Muscle layer of colon (tissue), 2 donors: ENCODE measurements at regions not wholly inside any gene's neighbourhood (a gene's known extent, or its start where the extent isn't known, plus 50 kb on each side); places are given as distances from the start of the nearest gene placed in this dataset.
"Not testable (repeated sequence)": the region's sequence is repeated elsewhere in the genome, so short reads cannot be mapped to it uniquely, and the experiment has no call there.

Experiments
- H3K27ac ChIP-seq: one replicate; pipeline ENCODE4 v1.7.0; 2013; ENCODE audit warnings: low read depth, mild to moderate bottlenecking, low read length, moderate library complexity
- H3K27me3 ChIP-seq, 2 donors: one replicate each; pipeline ENCODE4 v1.7.0; 2013; ENCODE audit warnings: low read length in 2 of 2, mild to moderate bottlenecking in 2 of 2; ENCODE audit not compliant: insufficient read depth in 2 of 2, control insufficient read depth in 1 of 2
- H3K36me3 ChIP-seq: one replicate; pipeline ENCODE4 v1.7.0; 2013; ENCODE audit warnings: mild to moderate bottlenecking, low read length; ENCODE audit not compliant: insufficient read depth
- H3K4me1 ChIP-seq: one replicate; pipeline ENCODE4 v1.7.0; 2013; ENCODE audit warnings: mild to moderate bottlenecking, low read length; ENCODE audit not compliant: insufficient read depth
- H3K4me3 ChIP-seq, 2 donors: one replicate each; pipeline ENCODE4 v1.7.0; 2013; ENCODE audit warnings: low read length in 2 of 2, low read depth in 1 of 2, mild to moderate bottlenecking in 1 of 2, moderate library complexity in 1 of 2
- H3K9ac ChIP-seq: one replicate; pipeline ENCODE4 v1.7.0; 2013; ENCODE audit warnings: low read length
- H3K9me3 ChIP-seq: one replicate; pipeline ENCODE4 v1.7.0; 2013; ENCODE audit warnings: mild to moderate bottlenecking, low read length
- donor health status: abdominal sarcoma.
- donor health status: Adenocarcinoma of cecum.

DNA sequence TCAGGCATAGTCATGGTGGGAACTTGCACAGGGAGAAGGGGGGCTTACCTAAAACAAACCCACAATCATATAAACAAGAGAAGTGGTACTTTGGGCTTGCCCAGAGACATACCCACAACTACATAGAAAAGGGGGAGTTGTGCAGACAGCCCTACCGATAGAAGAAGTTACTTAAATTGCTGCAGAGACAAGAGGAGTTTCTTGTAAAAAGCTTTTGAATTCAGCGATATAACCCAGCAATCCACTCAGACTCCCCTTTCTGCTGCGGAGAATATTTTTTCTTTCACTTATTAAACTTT, 164.0 kb upstream of the ETV3 start:
- Histone ChIP-seq H3K4me1 (no peaks in the 10 kb centered on the region), H3K9me3 (no peaks in the 10 kb centered on the region), H3K9ac (no peak overlapping the region), H3K27me3 (no peaks in the 10 kb centered on the region), H3K4me3 (no peak overlapping the region), H3K36me3 (no peaks in the 10 kb centered on the region), H3K27ac (no peak overlapping the region)

DNA sequence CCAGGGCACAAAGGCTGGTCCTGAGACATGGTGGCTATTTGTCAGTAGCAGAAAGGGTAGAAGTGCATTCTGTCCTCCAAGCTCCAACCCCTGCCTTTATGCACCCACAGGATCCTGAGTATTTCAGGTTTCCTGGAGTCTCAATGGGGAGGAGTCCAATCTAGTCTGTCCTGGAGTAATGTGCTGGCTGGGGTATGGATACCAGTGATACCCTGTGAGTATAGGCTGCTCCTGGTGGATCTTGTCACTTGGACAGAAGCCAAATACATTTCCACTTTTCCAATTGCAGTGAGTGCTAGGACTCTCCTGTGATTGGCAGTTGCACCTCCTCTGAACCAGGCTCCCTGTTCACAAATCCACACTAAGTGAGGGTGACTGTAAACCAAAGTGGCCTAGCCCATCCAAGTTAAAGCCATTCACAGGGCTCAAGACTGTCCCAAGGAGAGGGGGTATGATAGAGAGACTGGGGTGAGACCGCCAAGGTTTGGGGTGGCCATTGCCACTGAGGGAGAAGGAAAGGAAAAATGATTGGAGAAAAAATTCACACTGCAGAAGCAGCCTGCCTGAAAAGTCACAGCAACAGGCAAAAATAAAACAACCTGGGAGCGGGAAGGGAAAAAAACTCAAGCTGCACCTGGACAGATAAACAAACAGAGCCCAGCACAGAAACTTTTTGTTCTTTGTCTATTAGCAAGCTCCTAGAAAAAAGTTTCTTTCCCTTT, 163.4 kb upstream of the ETV3 start:
- no peak overlapping the region for H3K9ac ChIP-seq
- no peak overlapping the region for H3K27ac ChIP-seq
- H3K4me1 ChIP-seq = no peaks in the 10 kb centered on the region
- H3K9me3 ChIP-seq = no peaks in the 10 kb centered on the region
- no peak overlapping the region for H3K4me3 ChIP-seq
- H3K27me3 ChIP-seq = no peaks in the 10 kb centered on the region
- H3K36me3 ChIP-seq = no peaks in the 10 kb centered on the region

DNA sequence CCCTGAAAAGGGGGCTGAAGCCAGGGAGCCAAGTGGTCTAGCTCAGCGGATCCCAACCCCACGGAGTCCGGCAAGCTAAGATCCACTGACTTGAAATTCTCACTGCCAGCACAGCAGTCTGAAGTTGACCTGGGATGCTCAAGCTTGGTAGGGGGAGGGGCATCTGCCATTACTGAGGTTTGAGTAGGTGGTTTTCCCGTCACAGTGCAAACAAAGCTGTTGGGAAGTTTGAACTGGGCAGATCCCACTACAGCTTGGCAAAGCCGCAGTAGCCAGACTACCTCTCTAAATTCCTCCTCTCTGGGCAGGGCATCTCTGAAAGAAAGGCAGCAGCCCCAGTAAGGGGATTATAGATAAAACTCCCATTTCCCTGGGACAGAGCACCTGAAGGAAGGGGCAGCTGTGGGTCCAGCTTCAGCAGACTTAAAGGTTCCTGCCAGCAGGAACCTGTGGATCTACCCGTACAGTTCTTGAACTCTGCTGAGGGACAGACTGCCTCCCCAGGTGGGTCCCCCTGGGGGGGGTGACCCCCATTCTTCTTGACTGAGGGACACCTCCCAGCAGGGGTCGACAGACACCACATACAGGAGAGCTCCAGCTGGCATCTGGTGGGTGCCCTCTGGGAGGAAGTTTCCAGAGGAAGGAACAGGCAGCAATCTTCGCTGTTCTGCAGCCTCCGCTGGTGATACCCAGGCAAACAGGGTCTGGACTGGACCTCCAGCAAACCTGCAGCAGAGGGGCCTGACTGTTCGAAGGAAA, 156.4 kb upstream of the ETV3 start:
- H3K27me3 ChIP-seq, H3K9ac ChIP-seq, H3K36me3 ChIP-seq, H3K4me1 ChIP-seq, H3K4me3 ChIP-seq, H3K27ac ChIP-seq, H3K9me3 ChIP-seq: not testable (repeated sequence)

GRCh38 chr1:157292809-157293564, 154.8 kb upstream of the ETV3 start:
- Histone ChIP-seq H3K9me3 (no peaks in the 10 kb centered on the region), H3K27ac (no peak overlapping the region), H3K4me3 (no peak overlapping the region), H3K27me3 (no peaks in the 10 kb centered on the region), H3K9ac (no peak overlapping the region), H3K4me1 (no peaks in the 10 kb centered on the region), H3K36me3 (no peaks in the 10 kb centered on the region)

DNA sequence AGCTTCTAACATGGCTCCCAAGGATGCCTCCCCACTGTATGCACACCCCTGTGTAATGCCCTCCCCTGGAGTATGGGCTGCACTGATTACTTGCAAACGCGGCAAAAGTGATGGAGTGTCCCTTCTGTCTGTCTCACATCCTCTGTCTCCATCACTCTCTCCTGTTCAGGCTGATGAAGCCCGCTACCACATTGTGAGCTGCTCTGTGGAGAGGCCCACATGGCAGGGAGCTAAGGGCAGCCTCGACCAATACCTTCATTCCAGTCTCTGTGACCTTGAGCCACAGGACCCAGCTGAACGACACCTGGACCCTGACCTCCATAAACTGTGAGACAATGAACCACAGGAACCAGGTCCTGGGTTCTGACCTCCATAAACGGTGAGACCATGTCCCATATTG, 154.1 kb upstream of the ETV3 start:
- Histone ChIP-seq H3K9me3 (no peaks in the 10 kb centered on the region), H3K27ac (no peak overlapping the region), H3K9ac (no peak overlapping the region), H3K27me3 (no peaks in the 10 kb centered on the region), H3K4me3 (no peak overlapping the region), H3K4me1 (no peaks in the 10 kb centered on the region), H3K36me3 (no peaks in the 10 kb centered on the region)

DNA sequence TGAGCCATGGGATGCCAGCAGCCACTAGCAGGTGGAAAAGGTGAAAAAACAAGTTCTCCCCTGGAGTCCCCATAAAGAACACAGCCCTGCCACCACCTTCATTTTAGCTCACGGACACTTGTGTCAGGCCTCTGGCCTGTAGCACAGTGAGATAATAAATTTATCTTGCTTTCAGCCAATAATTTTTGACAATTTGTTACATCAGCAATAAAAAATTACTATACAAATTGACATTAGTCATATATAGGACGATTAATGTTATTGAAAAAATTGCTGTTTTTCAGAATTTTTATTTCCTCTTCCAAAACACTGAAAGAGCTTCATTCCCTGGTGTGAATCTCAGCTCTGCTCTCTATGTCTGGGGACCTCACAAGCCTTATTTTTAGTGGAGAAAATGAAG, 152.9 kb upstream of the ETV3 start:
- no peaks in the 10 kb centered on the region for H3K27me3 ChIP-seq
- no peaks in the 10 kb centered on the region for H3K36me3 ChIP-seq
- H3K27ac ChIP-seq = no peak overlapping the region
- no peak overlapping the region for H3K9ac ChIP-seq
- H3K4me3 ChIP-seq = no peak overlapping the region
- H3K9me3 ChIP-seq = no peaks in the 10 kb centered on the region
- no peaks in the 10 kb centered on the region for H3K4me1 ChIP-seq

DNA sequence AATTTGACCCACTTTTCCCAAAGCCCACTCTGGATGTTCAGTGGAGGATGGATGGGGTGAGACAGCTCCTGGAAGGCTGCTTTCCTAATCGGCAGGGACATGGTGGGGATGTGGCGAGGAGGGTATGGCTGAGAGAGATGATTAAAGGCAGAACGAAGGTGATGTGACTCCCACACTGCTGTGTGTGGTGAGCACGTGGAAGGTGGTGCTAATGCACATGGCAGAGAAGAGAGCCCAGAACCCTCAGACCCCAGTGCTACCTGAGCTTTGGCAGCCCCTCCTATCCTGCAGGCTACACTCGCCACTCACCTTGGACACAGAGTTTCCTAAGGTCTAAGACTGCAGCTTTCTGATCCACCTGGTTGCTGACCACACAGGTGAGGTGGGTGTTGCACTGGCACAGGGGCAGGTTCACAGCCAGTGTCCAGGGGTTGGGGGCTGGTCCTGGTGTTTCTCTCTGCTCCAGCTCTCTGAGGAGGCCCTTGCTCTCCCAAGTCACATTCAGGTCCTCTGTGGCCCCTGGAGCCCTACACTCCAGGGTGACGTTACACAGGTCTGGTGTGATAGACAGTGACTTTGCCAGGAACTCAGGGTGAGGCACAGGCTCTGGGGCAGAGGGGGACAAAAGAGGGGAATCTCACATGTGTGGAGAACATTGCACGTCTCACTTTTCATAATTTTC, 151.4 kb upstream of the ETV3 start:
- no peak overlapping the region for H3K27ac ChIP-seq
- no peaks in the 10 kb centered on the region for H3K9me3 ChIP-seq
- no peaks in the 10 kb centered on the region for H3K4me1 ChIP-seq
- H3K36me3 ChIP-seq = no peaks in the 10 kb centered on the region
- no peaks in the 10 kb centered on the region for H3K27me3 ChIP-seq
- H3K9ac ChIP-seq = no peak overlapping the region
- H3K4me3 ChIP-seq = no peak overlapping the region

DNA sequence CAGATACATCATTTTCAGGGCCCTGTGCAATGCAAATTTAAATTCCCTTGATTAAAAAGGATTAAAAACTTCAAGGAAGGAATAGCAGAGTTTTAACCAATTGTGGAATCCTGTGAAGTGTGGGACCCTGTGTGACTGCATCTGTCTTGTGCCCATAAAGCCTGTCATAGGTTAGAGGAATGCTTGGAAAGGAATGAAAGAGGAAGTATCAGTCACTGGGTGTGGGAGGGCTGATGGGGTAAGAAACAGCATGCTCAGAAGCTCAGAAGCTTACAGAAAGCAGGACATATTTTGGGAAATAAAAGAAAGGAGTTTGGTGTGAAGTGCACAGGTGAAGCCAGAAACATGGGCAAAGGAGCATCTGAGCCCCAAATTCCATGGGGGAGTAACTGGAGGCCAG, 150.8 kb upstream of the ETV3 start:
- no peaks in the 10 kb centered on the region for H3K4me1 ChIP-seq
- H3K36me3 ChIP-seq = no peaks in the 10 kb centered on the region
- H3K9me3 ChIP-seq = no peaks in the 10 kb centered on the region
- no peak overlapping the region for H3K27ac ChIP-seq
- no peaks in the 10 kb centered on the region for H3K27me3 ChIP-seq
- no peak overlapping the region for H3K9ac ChIP-seq
- H3K4me3 ChIP-seq = no peak overlapping the region

- Histone ChIP-seq H3K9ac (no peak overlapping the region), H3K4me3 (no peak overlapping the region), H3K27ac (no peak overlapping the region), H3K4me1 (no peaks in the 10 kb centered on the region), H3K36me3 (no peaks in the 10 kb centered on the region), H3K9me3 (no peaks in the 10 kb centered on the region), H3K27me3 (no peaks in the 10 kb centered on the region)
These were observed 150.3 kb upstream of the ETV3 start for GRCh38 chr1:157288492-157288891.

GRCh38 chr1:157288006-157288405, 149.8 kb upstream of the ETV3 start:
- Histone ChIP-seq H3K9me3 (no peaks in the 10 kb centered on the region), H3K27ac (no peak overlapping the region), H3K4me1 (no peaks in the 10 kb centered on the region), H3K27me3 (no peaks in the 10 kb centered on the region), H3K9ac (no peak overlapping the region), H3K4me3 (no peak overlapping the region), H3K36me3 (no peaks in the 10 kb centered on the region)

DNA sequence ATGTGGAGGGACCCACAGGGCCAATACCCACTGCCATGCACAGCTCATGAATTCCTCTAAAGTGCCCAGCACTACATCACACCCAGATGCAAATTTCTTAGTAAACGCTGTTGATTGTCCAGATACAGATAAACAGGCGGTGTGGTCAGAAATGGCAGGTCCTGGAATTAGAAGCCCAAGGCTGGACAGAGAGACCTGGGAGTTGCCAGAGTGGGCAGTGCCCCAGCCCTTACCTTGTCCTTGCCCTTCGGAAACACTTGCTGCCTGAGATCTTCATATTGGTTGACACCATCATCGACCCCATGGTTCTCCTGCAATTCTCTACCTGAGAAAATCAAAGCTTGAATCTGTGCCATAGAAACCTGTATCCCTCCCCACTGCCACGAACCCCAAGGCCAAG, 149.3 kb upstream of the ETV3 start:
- no peaks in the 10 kb centered on the region for H3K4me1 ChIP-seq
- no peaks in the 10 kb centered on the region for H3K27me3 ChIP-seq
- no peak overlapping the region for H3K9ac ChIP-seq
- no peaks in the 10 kb centered on the region for H3K9me3 ChIP-seq
- no peak overlapping the region for H3K27ac ChIP-seq
- no peaks in the 10 kb centered on the region for H3K36me3 ChIP-seq
- H3K4me3 ChIP-seq = no peak overlapping the region
